GM19238 (cell line): ENCODE measurements at regions not wholly inside any gene's neighbourhood (a gene's known extent, or its start where the extent isn't known, plus 50 kb on each side); places are given as distances from the start of the nearest gene placed in this dataset.

Experiments used
- DNase-seq: peaks from one replicate; pipeline ENCODE4 v3.0.0; 2011; ENCODE audit warnings: low spot score; ENCODE audit not compliant: insufficient read length

- DNase-seq, result no peak
Observed at GRCh38 chr9:107548298-107549142, 59.0 kb upstream of the KLF4 start.

- DNase-seq, result no peak
Observed at GRCh38 chr9:107547772-107548297, 58.3 kb upstream of the KLF4 start.

- DNase-seq, result no peak
Observed at GRCh38 chr9:107547303-107547702, 57.7 kb upstream of the KLF4 start.

GRCh38 chr9:107546859-107547258 lies 57.3 kb upstream of the KLF4 start:
- DNase-seq, result no peak

- no peak for DNase-seq
Observed at GRCh38 chr9:107545036-107545435, 55.5 kb upstream of the KLF4 start.

- no peak for DNase-seq
Observed at GRCh38 chr9:107542411-107543157, 53.0 kb upstream of the KLF4 start.

GRCh38 chr9:107541523-107541922 lies 52.0 kb upstream of the KLF4 start:
- DNase-seq, result no peak

GRCh38 chr9:107540164-107540561 lies 50.6 kb upstream of the KLF4 start:
- no peak for DNase-seq

- no peak for DNase-seq
Observed at GRCh38 chr9:107539427-107540163, 50.0 kb upstream of the KLF4 start.
